ENCODE measurements at regions not wholly inside any gene's neighbourhood (a gene's known extent, or its start where the extent isn't known, plus 50 kb on each side); places are given as distances from the start of the nearest gene placed in this dataset.

DNA sequence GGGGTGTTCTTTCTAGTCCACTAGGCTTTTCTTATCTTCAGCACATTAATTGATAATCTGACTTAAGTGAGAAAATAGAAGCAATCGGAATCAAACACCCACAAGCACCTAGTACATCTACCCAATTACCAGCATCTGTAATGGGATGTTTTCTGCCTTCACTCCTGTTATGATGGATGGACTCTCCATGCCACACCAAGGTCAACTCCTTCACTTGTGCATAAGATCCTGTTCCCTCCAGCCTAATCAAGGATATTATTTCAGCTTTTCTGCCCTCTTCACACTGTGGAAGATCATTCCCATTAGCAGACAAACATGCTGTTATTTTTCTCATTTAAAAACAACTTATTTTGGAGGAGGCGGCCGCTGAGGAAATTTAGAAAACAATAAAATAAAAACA, 162.0 kb upstream of the EDIL3 start:
- H3K4me3 ChIP-seq (replicated peaks in 1 of 3) = no peak overlapping the region
- H3K27me3 ChIP-seq = no peaks in the 10 kb centered on the region
- H3K27ac ChIP-seq = no peak overlapping the region
- H3K9me3 ChIP-seq = no peaks in the 10 kb centered on the region
- no peaks in the 10 kb centered on the region for H3K36me3 ChIP-seq
- TF ChIP-seq POLR2A (IDR thresholded peaks at IDR 0.05) = no peak
- TF ChIP-seq, protein P1, sequence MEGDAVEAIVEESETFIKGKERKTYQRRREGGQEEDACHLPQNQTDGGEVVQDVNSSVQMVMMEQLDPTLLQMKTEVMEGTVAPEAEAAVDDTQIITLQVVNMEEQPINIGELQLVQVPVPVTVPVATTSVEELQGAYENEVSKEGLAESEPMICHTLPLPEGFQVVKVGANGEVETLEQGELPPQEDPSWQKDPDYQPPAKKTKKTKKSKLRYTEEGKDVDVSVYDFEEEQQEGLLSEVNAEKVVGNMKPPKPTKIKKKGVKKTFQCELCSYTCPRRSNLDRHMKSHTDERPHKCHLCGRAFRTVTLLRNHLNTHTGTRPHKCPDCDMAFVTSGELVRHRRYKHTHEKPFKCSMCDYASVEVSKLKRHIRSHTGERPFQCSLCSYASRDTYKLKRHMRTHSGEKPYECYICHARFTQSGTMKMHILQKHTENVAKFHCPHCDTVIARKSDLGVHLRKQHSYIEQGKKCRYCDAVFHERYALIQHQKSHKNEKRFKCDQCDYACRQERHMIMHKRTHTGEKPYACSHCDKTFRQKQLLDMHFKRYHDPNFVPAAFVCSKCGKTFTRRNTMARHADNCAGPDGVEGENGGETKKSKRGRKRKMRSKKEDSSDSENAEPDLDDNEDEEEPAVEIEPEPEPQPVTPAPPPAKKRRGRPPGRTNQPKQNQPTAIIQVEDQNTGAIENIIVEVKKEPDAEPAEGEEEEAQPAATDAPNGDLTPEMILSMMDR (IDR thresholded peaks at IDR 0.05) = no peak
- intact Hi-C loops (cut with DNase I) = no loop called here
- no peaks in the 10 kb centered on the region for H3K4me1 ChIP-seq
- no peak for DNase-seq
- 95 to 97% methylated on average over 3 of the region's 3 CpGs for WGBS, 2 donors

DNA sequence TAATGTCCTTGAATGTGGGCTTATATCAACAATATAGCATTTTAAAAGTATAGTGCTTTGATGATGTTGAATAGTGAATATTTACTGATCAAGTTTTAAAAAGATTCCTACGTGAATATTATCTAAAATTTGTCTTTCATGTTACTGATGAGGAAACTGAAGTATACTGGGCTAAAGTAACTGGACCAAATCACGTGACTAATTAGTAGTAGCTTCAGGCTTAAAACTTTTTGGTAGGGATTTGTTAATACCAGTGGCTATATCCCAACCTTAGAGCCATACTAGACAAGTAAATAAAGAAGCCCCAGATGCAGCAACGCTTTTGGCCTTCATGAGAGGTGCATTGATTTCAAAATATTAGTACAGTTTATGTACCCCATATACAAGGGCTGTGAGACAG, 152.1 kb upstream of the EDIL3 start:
- no peaks in the 10 kb centered on the region for H3K27me3 ChIP-seq
- no peaks in the 10 kb centered on the region for H3K9me3 ChIP-seq
- intact Hi-C loops (cut with DNase I) = no loop called here
- no peak overlapping the region for H3K27ac ChIP-seq
- no peak for TF ChIP-seq POLR2A (IDR thresholded peaks at IDR 0.05)
- TF ChIP-seq, protein P1 (IDR thresholded peaks at IDR 0.05) = no peak
- no peak overlapping the region for H3K4me3 ChIP-seq (replicated peaks in 1 of 3)
- no peaks in the 10 kb centered on the region for H3K4me1 ChIP-seq
- H3K36me3 ChIP-seq = no peaks in the 10 kb centered on the region
- DNase-seq = no peak
- WGBS, 2 donors = 83 to 88% methylated on average over 3 of the region's 3 CpGs

DNA sequence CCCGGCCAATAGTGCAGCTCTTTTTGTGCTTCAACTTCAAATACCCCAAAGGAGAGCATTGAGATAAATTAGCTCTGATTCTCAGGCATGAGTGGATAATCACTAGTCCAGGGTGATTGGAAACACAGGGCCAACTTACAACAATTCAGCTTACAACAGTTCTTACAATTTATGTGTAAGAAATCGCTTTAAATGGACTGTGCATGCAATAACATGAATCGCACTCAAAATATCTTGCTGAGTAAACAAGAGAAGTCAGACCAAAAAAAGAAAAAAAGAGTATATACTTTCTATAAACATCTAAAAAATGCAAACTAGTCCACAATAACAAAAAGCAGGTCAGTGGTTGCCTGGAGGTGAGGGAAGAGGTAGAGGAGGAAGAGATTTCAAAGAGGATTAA, 150.6 kb upstream of the EDIL3 start:
- H3K9me3 ChIP-seq = no peaks in the 10 kb centered on the region
- intact Hi-C loops (cut with DNase I) = no loop called here
- H3K4me3 ChIP-seq (replicated peaks in 1 of 3) = no peak overlapping the region
- TF ChIP-seq POLR2A (IDR thresholded peaks at IDR 0.05) = no peak
- TF ChIP-seq, protein P1 (IDR thresholded peaks at IDR 0.05) = no peak
- H3K27ac ChIP-seq = no peak overlapping the region
- no peaks in the 10 kb centered on the region for H3K36me3 ChIP-seq
- no peaks in the 10 kb centered on the region for H3K27me3 ChIP-seq
- H3K4me1 ChIP-seq = no peaks in the 10 kb centered on the region
- WGBS, 2 donors = 77 to 90% methylated on average over 3 of the region's 3 CpGs
- no peak for DNase-seq

DNA sequence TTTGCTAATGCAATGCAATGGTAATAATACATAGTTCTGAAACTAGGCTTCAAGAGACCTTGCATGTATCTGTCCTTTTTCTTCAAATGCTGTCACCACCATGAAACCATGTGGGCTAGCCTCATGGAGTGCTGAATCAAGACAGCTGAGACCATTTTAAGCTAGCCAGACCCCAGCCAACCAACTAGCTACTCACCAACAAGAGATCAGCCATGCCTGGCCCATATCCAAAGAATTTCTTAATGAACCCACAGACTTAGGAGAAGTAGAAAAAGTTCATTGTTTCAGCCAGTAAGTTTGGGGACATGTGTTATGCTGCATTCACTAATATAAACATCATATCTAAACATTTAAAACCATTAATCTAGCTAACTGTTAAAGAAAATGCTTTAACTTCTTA, 139.8 kb upstream of the EDIL3 start:
- no peak overlapping the region for H3K27ac ChIP-seq
- no peaks in the 10 kb centered on the region for H3K27me3 ChIP-seq
- no peak overlapping the region for H3K4me3 ChIP-seq (replicated peaks in 1 of 3)
- no peak for TF ChIP-seq POLR2A (IDR thresholded peaks at IDR 0.05)
- TF ChIP-seq, protein P1 (IDR thresholded peaks at IDR 0.05) = no peak
- no peaks in the 10 kb centered on the region for H3K36me3 ChIP-seq
- intact Hi-C loops (cut with DNase I) = no loop called here
- no peak for DNase-seq
- H3K4me1 ChIP-seq = no peaks in the 10 kb centered on the region
- H3K9me3 ChIP-seq = no peaks in the 10 kb centered on the region

DNA sequence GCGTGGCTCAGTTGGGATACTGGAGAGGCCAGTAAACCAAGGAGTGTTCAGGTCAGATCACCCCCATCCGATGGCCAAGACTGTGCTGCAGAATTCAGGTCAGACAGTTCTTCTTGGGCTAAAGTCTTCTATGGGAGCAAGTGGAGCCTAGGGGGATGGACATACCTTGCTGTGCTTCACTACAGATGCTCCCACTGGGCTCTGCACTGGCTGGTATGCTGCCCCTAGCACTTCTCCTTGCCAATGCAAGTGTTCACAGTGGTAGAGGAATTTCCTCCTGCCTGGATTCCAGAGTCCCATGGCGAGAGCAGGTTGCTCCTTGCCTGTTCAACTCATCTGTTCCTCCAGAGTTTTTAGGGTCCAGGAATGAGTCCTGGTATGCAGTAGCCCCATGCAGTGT, 134.2 kb upstream of the EDIL3 start:
- H3K27me3 ChIP-seq = no peaks in the 10 kb centered on the region
- no peak for DNase-seq
- no peaks in the 10 kb centered on the region for H3K4me1 ChIP-seq
- H3K36me3 ChIP-seq = no peaks in the 10 kb centered on the region
- no peaks in the 10 kb centered on the region for H3K9me3 ChIP-seq
- no peak for TF ChIP-seq POLR2A (IDR thresholded peaks at IDR 0.05)
- TF ChIP-seq, protein P1 (IDR thresholded peaks at IDR 0.05) = no peak
- H3K27ac ChIP-seq = no peak overlapping the region
- no peak overlapping the region for H3K4me3 ChIP-seq (replicated peaks in 1 of 3)
- intact Hi-C loops (cut with DNase I) = no loop called here
- 57 to 77% methylated on average over 1 to 3 of the region's 3 CpGs for WGBS, 2 donors
